ENCODE measurements at regions not wholly inside any gene's neighbourhood (a gene's known extent, or its start where the extent isn't known, plus 50 kb on each side); places are given as distances from the start of the nearest gene placed in this dataset.
A peak's percentile ranks its signal among the peaks of the same experiment; 100 is the strongest.
"Not testable (repeated sequence)": the region's sequence is repeated elsewhere in the genome, so short reads cannot be mapped to it uniquely, and the experiment has no call there.

DNA sequence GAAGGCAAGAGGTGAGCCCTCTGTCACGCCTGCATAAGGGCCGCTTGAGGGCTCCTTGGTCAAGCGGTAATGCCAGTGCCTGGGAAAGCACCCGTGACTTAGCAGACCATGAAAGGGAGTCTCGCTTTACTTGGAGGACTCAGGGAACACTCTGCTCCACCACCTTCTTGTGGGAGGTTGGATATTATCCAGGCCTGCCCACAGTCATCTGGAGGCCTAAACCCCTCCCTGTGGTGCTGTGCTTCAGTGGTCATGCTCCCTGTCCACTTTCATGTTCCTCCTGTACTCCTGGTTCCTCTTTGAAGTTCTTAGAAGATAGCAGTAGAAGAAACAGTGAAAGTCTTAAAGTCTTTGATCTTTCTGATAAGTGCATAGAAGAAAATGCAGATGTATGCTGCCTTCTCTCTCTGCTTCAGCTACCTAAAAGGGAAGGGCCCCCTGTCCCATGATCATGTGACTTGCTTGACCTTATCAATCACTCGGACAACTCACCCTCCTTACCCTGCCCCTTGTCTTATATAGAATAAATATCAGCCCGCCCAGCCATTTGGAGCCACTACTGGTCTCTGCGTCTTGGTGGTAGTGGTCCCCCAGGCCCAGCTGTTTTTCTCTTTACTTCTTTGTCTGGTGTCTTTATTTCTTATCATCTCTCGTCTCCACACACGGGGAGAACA lies 76.8 kb upstream of the GRIN2A start:
- H3K4me1 Mint-ChIP-seq (ENCODE audit: low read depth in 2 of 2); H3K9me3 Mint-ChIP-seq; H3K4me3 Mint-ChIP-seq; H3K36me3 Mint-ChIP-seq (ENCODE audit: insufficient read depth); DNase-seq; H3K27ac Mint-ChIP-seq; ATAC-seq (replicated peaks): not testable (repeated sequence)
- H3K27me3 Mint-ChIP-seq, result peaks cover 12 to 18% of the 10 kb centered on the region in 2 donors

GRCh38 chr16:10261077-10261476 lies 78.8 kb upstream of the GRIN2A start:
- ATAC-seq (replicated peaks) (no peak), DNase-seq (no peak)
- H3K27ac Mint-ChIP-seq, result no peak overlapping the region
- no peaks in the 10 kb centered on the region for H3K9me3 Mint-ChIP-seq
- peaks cover 2 to 3% of the 10 kb centered on the region in 2 donors for H3K27me3 Mint-ChIP-seq
- peaks cover 3% of the 10 kb centered on the region for H3K36me3 Mint-ChIP-seq (ENCODE audit: insufficient read depth)
- no peak overlapping the region for H3K4me3 Mint-ChIP-seq
- peaks cover 4% of the 10 kb centered on the region in 2 donors for H3K4me1 Mint-ChIP-seq (ENCODE audit: low read depth in 2 of 2)

DNA sequence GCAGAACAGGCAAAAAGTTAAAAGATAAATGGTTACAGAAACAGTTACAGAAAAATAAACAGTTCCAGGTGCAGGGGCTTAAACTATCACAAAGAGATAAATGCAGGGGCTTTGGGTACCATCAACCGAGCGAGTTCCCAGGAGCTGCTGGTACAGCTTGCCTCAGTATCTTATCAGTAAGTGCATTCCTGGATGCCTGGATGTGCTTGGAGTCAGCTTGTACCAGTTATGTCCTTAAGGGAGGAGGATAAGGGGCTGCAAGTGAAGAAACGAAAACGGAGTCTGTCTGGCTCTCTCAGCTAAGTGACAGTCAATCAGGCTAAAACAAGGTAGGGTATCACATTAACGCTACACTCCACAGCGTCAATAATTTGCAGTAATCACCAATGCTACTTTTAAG lies 79.3 kb upstream of the GRIN2A start:
- H3K27me3 Mint-ChIP-seq, H3K4me3 Mint-ChIP-seq: not testable (repeated sequence)

GRCh38 chr16:10262377-10263132 lies 80.3 kb upstream of the GRIN2A start:
- DNase-seq, result no peak
- H3K9me3 Mint-ChIP-seq, result no peaks in the 10 kb centered on the region
- no peaks in the 10 kb centered on the region for H3K27me3 Mint-ChIP-seq
- H3K4me3 Mint-ChIP-seq, result no peak overlapping the region
- no peak overlapping the region for H3K27ac Mint-ChIP-seq
- H3K36me3 Mint-ChIP-seq (ENCODE audit: insufficient read depth), result peaks cover 3% of the 10 kb centered on the region
- ATAC-seq (replicated peaks), result no peak
- H3K4me1 Mint-ChIP-seq (ENCODE audit: low read depth in 2 of 2), result peaks cover 0 to 3% of the 10 kb centered on the region in 2 donors

More for the DNA sequence above, 79.3 kb upstream of the GRIN2A start:
- DNase-seq; H3K4me1 Mint-ChIP-seq (ENCODE audit: low read depth in 2 of 2); H3K36me3 Mint-ChIP-seq (ENCODE audit: insufficient read depth); ATAC-seq (replicated peaks); H3K27ac Mint-ChIP-seq; H3K9me3 Mint-ChIP-seq: not testable (repeated sequence)

- H3K9me3 Mint-ChIP-seq, result no peaks in the 10 kb centered on the region
- H3K4me3 Mint-ChIP-seq, result no peak overlapping the region
- H3K36me3 Mint-ChIP-seq (ENCODE audit: insufficient read depth), result peaks cover 6% of the 10 kb centered on the region
- DNase-seq, result no peak
- no peaks in the 10 kb centered on the region for H3K27me3 Mint-ChIP-seq
- ATAC-seq (replicated peaks), result no peak
- peaks cover 0 to 3% of the 10 kb centered on the region in 2 donors for H3K4me1 Mint-ChIP-seq (ENCODE audit: low read depth in 2 of 2)
- H3K27ac Mint-ChIP-seq, result peak overlapping the region in 1 of 2 donors; percentile 38
Measured at GRCh38 chr16:10265770-10266615, 83.8 kb upstream of the GRIN2A start.

GRCh38 chr16:10266809-10267208 lies 84.6 kb upstream of the GRIN2A start:
- Mint-ChIP-seq H3K27me3 (no peaks in the 10 kb centered on the region), H3K4me1 (ENCODE audit: low read depth in 2 of 2) (peaks cover 0 to 3% of the 10 kb centered on the region in 2 donors), H3K4me3 (peak overlapping the region in 1 of 2 donors; percentile 50), H3K27ac (peak overlapping the region; percentile 38 to 81), H3K36me3 (ENCODE audit: insufficient read depth) (peaks cover 6% of the 10 kb centered on the region), H3K9me3 (no peaks in the 10 kb centered on the region)
- no peak for DNase-seq
- peak; percentile 51 for ATAC-seq (replicated peaks)

GRCh38 chr16:10269632-10270031 lies 87.4 kb upstream of the GRIN2A start:
- ATAC-seq (replicated peaks) (no peak), DNase-seq (no peak)
- no peak overlapping the region for H3K27ac Mint-ChIP-seq
- no peaks in the 10 kb centered on the region for H3K27me3 Mint-ChIP-seq
- H3K9me3 Mint-ChIP-seq, result no peaks in the 10 kb centered on the region
- no peak overlapping the region for H3K4me3 Mint-ChIP-seq
- peaks cover 0 to 3% of the 10 kb centered on the region in 2 donors for H3K4me1 Mint-ChIP-seq (ENCODE audit: low read depth in 2 of 2)
- H3K36me3 Mint-ChIP-seq (ENCODE audit: insufficient read depth), result peaks cover 4% of the 10 kb centered on the region

DNA sequence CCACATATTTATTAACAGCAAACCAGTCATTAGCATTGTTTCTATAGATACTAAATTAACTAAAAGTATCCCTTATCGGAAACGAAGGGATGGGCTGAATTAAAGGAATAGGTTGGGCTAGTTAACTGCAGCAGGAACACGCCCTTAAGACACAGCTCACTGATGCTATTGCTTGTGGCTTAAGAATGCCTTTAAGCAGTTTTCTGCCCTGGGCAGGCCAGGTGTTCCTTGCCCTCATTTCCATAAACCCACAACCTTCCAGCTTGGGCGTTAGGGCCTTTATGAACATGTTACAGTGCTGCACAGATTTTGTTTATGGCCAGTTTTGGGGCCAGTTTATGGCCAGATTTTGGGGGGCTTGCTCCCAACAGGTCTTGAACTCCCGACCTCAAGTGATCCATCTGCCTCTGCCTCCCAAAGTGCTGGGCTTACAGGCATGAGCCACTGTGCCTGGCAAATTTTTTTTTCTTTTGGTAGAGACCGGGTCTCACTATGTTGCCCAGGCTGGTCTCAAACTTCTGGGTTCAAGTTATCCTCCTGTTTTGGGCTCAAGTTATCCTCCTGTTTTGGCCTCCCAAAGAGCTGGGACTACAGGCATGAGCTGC lies 90.1 kb upstream of the GRIN2A start:
- H3K27ac Mint-ChIP-seq; DNase-seq; H3K4me3 Mint-ChIP-seq; H3K9me3 Mint-ChIP-seq; H3K4me1 Mint-ChIP-seq (ENCODE audit: low read depth in 2 of 2); H3K27me3 Mint-ChIP-seq; ATAC-seq (replicated peaks); H3K36me3 Mint-ChIP-seq (ENCODE audit: insufficient read depth): not testable (repeated sequence)

- H3K27ac Mint-ChIP-seq, result peak overlapping the region; percentile 79 to 85
- DNase-seq; H3K36me3 Mint-ChIP-seq (ENCODE audit: insufficient read depth); H3K27me3 Mint-ChIP-seq; H3K9me3 Mint-ChIP-seq; H3K4me3 Mint-ChIP-seq; H3K4me1 Mint-ChIP-seq (ENCODE audit: low read depth in 2 of 2); ATAC-seq (replicated peaks): not testable (repeated sequence)
Measured at GRCh38 chr16:10275214-10275996, 93.2 kb upstream of the GRIN2A start.

- Mint-ChIP-seq H3K27me3 (no peaks in the 10 kb centered on the region), H3K4me3 (no peak overlapping the region), H3K27ac (no peak overlapping the region), H3K4me1 (ENCODE audit: low read depth in 2 of 2) (peaks cover 5 to 8% of the 10 kb centered on the region in 2 donors), H3K9me3 (peaks cover 0 to 5% of the 10 kb centered on the region in 2 donors), H3K36me3 (ENCODE audit: insufficient read depth) (no peaks in the 10 kb centered on the region)
- DNase-seq (no peak), ATAC-seq (replicated peaks) (no peak)
Measured at GRCh38 chr16:10277597-10277996, 95.4 kb upstream of the GRIN2A start.

DNA sequence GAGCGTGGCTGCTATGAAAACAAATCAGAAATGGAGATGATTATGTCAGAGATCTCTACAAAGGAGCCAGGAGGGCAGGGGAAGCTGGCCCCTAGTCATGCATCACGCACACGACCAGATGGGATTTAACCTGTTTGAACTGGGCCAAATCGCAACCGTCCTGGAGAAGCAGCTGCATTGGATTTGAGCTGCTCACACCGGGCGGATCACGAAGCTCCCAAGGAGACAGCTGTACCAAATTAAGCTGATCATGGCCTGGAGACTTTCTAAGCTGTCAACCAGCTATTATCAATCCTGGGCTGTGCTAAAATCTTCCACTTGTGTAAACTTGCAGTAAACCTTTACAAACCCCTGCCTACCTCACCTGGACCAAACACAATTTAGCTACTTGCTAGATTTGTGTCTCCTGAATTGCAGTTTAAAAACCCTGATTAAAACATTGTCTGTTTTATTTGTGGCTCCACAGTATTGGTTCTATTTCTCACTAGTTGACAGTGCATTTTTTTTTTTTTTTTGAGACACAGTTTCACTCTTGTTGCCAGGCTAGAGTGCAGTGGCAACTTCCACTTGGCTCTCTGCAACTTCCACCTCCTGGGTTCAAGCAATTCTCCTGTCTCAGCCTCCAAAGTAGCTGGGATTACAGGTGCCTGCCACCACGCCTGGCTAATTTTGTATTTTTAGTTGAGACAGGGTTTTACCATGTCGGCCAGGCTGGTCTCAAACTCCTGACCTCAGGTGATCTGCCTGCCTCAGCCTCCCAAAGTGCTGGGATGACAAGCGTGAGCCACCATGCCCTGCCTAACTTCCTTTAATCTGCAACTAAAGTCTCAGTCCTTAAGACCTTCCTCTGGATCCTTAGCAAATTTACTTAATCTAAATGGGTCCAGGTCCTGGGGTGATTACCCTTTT lies 98.3 kb upstream of the GRIN2A start:
- H3K36me3 Mint-ChIP-seq (ENCODE audit: insufficient read depth), result no peaks in the 10 kb centered on the region
- no peak for DNase-seq
- H3K27me3 Mint-ChIP-seq, result peaks cover 0 to 10% of the 10 kb centered on the region in 2 donors
- peaks cover 5 to 7% of the 10 kb centered on the region in 2 donors for H3K4me1 Mint-ChIP-seq (ENCODE audit: low read depth in 2 of 2)
- ATAC-seq (replicated peaks), result no peak
- H3K27ac Mint-ChIP-seq, result no peak overlapping the region
- H3K9me3 Mint-ChIP-seq, result peaks cover 0 to 5% of the 10 kb centered on the region in 2 donors
- no peak overlapping the region for H3K4me3 Mint-ChIP-seq

GRCh38 chr16:10282367-10282766 lies 100.1 kb upstream of the GRIN2A start:
- Mint-ChIP-seq H3K27ac (no peak overlapping the region), H3K36me3 (ENCODE audit: insufficient read depth) (no peaks in the 10 kb centered on the region), H3K4me1 (ENCODE audit: low read depth in 2 of 2) (no peaks in the 10 kb centered on the region), H3K9me3 (peaks cover 0 to 5% of the 10 kb centered on the region in 2 donors), H3K4me3 (no peak overlapping the region), H3K27me3 (peaks cover 0 to 10% of the 10 kb centered on the region in 2 donors)
- ATAC-seq (replicated peaks) (no peak), DNase-seq (no peak)

Measured in effector memory CD8-positive, alpha-beta T cell (primary cell).